ENCODE measurements at regions not wholly inside any gene's neighbourhood (a gene's known extent, or its start where the extent isn't known, plus 50 kb on each side); places are given as distances from the start of the nearest gene placed in this dataset.
"Not testable (repeated sequence)": the region's sequence is repeated elsewhere in the genome, so short reads cannot be mapped to it uniquely, and the experiment has no call there.

DNA sequence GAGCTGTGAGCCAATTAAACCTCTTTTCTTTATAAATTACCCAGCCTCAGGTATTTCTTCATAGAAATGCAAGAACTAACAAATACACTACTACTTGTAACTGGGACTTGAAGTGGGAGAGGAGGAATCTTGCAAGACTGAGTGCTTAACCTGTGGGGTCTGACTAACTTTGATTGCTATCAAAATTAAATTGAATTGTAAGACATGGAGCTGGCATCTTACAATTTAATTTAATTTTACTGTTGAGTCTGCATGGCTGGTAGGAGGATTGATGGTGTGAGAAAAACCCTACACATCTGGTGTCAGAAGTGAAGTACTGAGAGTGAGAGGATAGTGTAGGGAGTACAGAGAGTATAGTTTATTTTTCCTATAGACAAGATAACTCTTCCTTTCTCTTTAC, 1259.9 kb downstream of the CDH12 start:
- no peak for DNase-seq (ENCODE audit: low read depth)
- TF ChIP-seq, protein P1, sequence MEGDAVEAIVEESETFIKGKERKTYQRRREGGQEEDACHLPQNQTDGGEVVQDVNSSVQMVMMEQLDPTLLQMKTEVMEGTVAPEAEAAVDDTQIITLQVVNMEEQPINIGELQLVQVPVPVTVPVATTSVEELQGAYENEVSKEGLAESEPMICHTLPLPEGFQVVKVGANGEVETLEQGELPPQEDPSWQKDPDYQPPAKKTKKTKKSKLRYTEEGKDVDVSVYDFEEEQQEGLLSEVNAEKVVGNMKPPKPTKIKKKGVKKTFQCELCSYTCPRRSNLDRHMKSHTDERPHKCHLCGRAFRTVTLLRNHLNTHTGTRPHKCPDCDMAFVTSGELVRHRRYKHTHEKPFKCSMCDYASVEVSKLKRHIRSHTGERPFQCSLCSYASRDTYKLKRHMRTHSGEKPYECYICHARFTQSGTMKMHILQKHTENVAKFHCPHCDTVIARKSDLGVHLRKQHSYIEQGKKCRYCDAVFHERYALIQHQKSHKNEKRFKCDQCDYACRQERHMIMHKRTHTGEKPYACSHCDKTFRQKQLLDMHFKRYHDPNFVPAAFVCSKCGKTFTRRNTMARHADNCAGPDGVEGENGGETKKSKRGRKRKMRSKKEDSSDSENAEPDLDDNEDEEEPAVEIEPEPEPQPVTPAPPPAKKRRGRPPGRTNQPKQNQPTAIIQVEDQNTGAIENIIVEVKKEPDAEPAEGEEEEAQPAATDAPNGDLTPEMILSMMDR (IDR thresholded peaks at IDR 0.05; ENCODE audit: control insufficient read depth, insufficient read depth, low read depth, low read length, missing control alignments) = no peak
- H3K4me3 ChIP-seq (ENCODE audit: control insufficient read depth, low read depth, low read length) = no peak overlapping the region

DNA sequence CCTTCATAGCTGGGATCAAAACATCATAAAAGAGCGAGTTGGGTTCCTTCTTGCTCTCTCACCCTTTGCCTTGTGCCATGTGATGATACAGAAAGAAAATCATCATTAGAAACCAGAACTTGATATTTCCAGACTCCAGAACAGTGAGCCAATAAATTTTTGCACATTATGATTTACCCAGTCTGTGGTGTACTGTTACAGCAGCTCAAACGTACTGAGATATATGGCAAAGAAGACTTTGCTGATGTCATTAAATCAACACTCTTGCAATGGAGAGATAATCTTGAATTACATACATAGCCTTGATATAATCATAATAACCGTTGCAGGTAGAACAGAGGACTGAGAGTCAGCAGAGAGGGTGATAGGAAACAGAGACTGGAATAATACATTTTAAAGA, 1271.6 kb downstream of the CDH12 start:
- DNase-seq (ENCODE audit: low read depth) = no peak
- TF ChIP-seq, protein P1 (IDR thresholded peaks at IDR 0.05; ENCODE audit: control insufficient read depth, insufficient read depth, low read depth, low read length, missing control alignments) = no peak
- H3K4me3 ChIP-seq (ENCODE audit: control insufficient read depth, low read depth, low read length) = no peak overlapping the region

DNA sequence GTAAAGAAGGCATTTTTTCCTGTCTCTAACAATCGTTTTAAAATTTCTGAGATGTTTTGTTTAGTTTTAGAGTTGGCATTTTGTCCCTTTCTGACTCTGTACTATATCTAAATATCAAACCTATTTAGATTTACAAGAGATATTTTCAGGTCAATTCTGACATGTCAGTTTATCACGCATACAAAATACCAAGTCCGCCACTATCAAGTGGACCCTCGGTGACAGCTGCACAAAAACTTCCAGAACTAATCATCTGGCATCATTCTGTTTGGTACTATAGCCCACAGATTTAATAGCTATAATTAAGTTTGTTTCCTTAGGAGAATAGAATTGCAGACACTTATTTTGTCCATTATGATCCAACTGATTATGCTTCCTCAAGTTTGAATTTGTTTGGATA, 1278.2 kb downstream of the CDH12 start:
- no peak overlapping the region for H3K4me3 ChIP-seq (ENCODE audit: control insufficient read depth, low read depth, low read length)
- no peak for DNase-seq (ENCODE audit: low read depth)
- TF ChIP-seq, protein P1 (IDR thresholded peaks at IDR 0.05; ENCODE audit: control insufficient read depth, insufficient read depth, low read depth, low read length, missing control alignments) = no peak

DNA sequence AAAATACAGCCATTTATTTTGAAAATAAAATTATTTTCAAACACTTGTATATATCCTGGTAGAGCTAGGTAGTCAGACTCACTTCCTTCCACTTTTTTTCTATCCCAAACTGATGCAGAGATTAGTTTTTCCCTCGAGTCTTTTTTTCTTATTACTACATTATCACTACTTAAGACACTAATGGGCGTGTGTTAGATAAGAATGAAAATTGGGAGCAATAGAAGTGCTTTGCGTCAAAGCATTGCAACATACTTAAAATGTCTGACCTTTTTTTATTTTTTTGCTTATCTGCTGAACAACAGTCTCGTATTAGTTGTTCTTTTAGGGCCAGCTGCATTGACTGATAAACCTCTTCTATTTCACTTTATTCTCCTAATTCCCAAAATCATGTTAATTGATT, 1278.7 kb downstream of the CDH12 start:
- H3K4me3 ChIP-seq (ENCODE audit: control insufficient read depth, low read depth, low read length) = no peak overlapping the region
- TF ChIP-seq, protein P1 (IDR thresholded peaks at IDR 0.05; ENCODE audit: control insufficient read depth, insufficient read depth, low read depth, low read length, missing control alignments) = no peak
- DNase-seq (ENCODE audit: low read depth) = no peak

DNA sequence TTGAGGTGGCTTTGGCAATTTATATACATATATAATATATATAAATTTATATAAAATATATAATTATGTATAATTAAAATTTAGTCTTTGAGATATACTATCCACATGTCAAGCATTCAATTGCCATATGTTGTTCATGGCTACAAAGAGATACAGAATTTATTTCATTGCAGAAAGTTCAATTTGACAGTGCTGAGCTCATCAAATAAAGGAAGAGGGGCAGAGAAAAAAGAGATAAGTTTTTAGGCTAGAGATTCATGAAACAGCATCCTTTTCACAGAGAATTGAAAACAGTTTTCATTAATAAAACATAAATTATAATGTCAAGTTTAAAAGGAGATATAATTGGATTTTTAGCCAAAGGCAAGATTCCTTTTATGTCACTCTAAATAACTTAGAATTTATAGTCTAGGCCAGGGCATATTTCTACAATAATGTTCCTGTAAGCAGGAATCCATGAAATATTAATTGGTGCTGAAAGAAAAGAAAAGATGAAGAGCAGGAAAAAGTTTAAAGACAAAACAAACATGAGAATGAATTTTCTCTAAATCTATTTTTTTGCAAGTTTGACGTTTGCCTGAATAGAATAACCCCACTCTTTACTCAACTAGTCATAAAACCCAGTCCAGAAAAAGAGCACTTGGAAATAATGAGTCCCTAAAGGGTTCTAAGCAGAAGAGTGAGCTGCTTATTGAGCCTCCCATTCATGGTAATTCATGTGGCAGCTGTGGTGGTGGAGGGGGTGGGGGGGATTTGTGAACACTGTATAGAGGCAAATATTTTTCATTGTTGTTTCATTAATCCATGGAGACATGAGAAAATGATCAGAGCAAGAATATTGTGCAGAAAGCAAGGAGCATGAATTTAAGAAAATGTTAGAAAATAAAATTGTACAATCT, 1279.5 kb downstream of the CDH12 start:
- H3K4me3 ChIP-seq (ENCODE audit: control insufficient read depth, low read depth, low read length) = no peak overlapping the region
- no peak for DNase-seq (ENCODE audit: low read depth)
- TF ChIP-seq, protein P1 (IDR thresholded peaks at IDR 0.05; ENCODE audit: control insufficient read depth, insufficient read depth, low read depth, low read length, missing control alignments) = no peak

DNA sequence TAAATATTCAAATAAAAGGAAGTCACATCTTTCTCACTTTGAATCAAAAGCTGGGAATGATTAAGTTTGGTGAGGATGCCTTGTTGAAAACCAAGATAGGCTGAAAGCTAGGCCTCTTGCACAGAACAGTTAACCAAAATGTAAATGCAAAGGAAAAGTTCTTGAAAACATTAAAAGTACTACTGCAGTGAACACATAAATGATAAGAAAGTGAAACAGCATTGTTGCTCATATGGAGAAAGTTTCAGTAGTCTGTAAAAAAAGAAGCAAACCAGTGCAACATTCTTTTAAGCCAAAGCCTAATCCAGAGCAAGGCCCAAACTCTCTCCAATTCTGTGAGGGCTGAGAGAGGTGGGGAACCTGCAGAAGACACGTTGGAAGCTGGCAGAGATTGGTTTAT, 1281.9 kb downstream of the CDH12 start:
- not testable (repeated sequence) for H3K4me3 ChIP-seq (ENCODE audit: control insufficient read depth, low read depth, low read length); DNase-seq (ENCODE audit: low read depth)

DNA sequence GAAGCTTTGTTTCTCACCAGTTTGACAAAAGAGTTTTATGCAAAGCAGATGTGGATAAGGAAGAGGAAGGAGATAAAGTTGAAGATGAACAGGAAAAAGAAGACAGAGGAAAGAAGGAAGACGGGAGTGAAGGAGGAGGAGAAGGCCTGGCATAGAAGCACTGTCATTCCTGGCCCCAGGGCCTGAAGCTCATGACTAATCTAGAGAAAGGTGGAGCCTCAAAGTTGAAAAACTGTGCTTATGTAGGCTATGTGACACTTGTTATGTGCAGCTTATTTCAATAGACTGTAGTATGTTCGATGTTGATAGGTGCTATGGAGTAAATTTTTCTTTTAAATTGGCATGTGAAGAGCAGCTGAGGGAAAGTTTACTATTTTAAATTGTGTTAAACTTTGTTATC, 1294.0 kb downstream of the CDH12 start:
- not testable (repeated sequence) for DNase-seq (ENCODE audit: low read depth); H3K4me3 ChIP-seq (ENCODE audit: control insufficient read depth, low read depth, low read length)

DNA sequence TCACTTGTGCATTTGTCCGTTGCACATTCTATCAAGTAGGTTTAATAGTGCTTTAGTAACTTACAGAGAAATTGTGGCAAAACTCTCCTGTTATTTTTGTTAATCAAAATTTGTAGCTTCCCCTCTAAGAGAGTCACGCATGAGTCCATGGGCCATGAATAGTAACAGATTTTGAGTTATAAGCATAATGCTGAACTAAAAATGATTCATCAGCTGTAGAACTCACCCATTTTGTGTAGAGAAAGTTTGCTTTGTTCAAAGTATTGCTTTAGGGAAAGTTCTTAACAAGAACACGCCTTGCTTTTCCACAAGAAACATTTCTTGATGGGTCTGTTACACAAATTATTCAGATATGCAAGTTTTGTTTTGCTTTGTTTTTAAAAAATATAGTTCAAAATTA, 1300.9 kb downstream of the CDH12 start:
- H3K4me3 ChIP-seq (ENCODE audit: control insufficient read depth, low read depth, low read length); DNase-seq (ENCODE audit: low read depth): not testable (repeated sequence)

DNA sequence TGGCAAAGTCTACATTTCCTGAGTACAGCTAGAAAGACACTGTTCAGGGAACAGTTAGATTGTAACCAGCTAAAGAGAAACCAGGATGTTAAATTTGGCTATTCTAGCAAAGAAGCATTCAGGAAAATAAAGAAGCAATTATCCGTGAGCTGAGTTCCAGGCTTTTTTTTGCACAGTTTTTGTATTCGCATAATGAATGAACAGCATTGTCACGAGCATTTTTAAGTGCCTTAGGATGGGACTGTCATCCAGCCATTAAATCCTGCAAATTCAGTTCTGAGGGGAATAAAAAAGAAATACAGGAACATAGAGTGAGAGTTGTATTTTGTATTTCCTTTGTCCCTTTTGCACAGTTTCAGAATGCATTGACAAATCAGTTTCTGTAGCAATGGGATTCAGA, 1302.2 kb downstream of the CDH12 start:
- not testable (repeated sequence) for DNase-seq (ENCODE audit: low read depth); H3K4me3 ChIP-seq (ENCODE audit: control insufficient read depth, low read depth, low read length)

DNA sequence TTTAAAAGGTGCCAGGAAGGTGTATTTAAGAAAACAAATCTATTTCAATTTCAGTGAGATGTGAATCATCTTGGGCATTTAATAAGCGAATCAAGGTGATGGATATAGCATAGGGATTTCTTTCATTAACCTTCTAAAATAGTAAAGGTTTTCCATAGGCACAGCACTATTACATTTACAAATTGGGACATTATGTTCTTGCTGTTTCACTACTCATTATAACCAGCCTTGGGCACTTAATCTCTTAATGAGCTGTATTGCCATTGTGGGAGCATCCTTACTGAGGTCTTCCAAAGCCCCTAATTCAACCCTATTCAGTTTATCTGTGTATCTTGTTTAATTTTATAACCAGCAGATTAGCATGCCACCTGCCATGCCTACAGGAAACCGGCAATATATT, 1305.5 kb downstream of the CDH12 start:
- H3K4me3 ChIP-seq (ENCODE audit: control insufficient read depth, low read depth, low read length); DNase-seq (ENCODE audit: low read depth): not testable (repeated sequence)

DNA sequence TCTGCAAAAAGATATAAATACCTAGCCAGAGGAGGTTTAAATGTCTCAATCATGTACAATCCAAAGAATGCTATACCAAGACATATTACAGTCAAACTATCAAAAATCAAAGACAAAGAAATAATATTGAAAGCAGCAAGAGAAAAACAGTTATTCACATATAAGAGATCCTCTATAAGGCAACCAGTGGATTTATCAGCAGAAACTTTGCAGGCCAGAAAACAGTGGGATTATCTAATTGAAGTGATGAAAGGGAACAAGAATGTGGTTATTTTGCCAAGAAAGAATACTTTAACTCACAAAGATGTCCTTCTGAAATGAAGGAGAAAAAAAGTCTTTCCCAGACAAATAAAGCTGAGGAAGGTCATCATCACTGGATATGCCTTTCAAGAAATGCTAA, 1318.0 kb downstream of the CDH12 start:
- not testable (repeated sequence) for DNase-seq (ENCODE audit: low read depth); H3K4me3 ChIP-seq (ENCODE audit: control insufficient read depth, low read depth, low read length)

DNA sequence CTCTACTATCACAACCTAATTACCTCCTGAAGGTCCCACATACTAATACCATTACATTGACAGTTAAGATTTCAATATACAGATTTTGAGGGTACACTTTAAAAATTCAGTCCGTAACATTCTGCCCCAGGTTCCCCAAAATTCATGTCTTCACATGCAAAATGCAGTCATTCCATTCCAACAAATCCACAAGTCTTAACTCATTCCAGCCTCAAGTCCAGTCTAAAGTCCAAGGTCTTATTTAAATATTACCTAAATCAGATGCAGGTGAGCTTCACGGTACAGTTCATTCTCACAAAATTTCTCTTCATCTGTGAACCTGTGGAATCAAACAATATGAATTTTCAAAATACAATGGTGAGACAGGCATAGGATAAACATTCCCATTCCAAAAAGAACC, 1332.0 kb downstream of the CDH12 start:
- DNase-seq (ENCODE audit: low read depth); H3K4me3 ChIP-seq (ENCODE audit: control insufficient read depth, low read depth, low read length): not testable (repeated sequence)
